DND-41 (cell line): ENCODE measurements at regions not wholly inside any gene's neighbourhood (a gene's known extent, or its start where the extent isn't known, plus 50 kb on each side); places are given as distances from the start of the nearest gene placed in this dataset.

Source experiments
- CTCF ChIP-seq: IDR thresholded peaks from 2 replicates; pipeline ENCODE4 v1.5.1; 2012; ENCODE audit warnings: borderline replicate concordance, low read length, moderate library complexity, mild to moderate bottlenecking; ENCODE audit not compliant: poor library complexity, severe bottlenecking; ENCODE audit errors: extremely low read depth
- EZH2 ChIP-seq: IDR thresholded peaks from 3 replicates; pipeline ENCODE4 v1.6.1; 2012; ENCODE audit warnings: borderline replicate concordance, low read depth, mild to moderate bottlenecking, moderate library complexity, low read length, inconsistent platforms; ENCODE audit not compliant: severe bottlenecking

- TF ChIP-seq CTCF, result no peak
- TF ChIP-seq EZH2, result no peak
Measured at GRCh38 chr1:221118938-221119320, 239.7 kb downstream of the HLX start.
